Suppressor macrophage (primary cell): ENCODE measurements at regions not wholly inside any gene's neighbourhood (a gene's known extent, or its start where the extent isn't known, plus 50 kb on each side); places are given as distances from the start of the nearest gene placed in this dataset.
"Not testable (repeated sequence)": the region's sequence is repeated elsewhere in the genome, so short reads cannot be mapped to it uniquely, and the experiment has no call there.

Source experiments
- DNase-seq, 4 experiments: peaks; one replicate each; pipeline ENCODE4 v3.0.0-alpha.2; 2020 to 2022

DNA sequence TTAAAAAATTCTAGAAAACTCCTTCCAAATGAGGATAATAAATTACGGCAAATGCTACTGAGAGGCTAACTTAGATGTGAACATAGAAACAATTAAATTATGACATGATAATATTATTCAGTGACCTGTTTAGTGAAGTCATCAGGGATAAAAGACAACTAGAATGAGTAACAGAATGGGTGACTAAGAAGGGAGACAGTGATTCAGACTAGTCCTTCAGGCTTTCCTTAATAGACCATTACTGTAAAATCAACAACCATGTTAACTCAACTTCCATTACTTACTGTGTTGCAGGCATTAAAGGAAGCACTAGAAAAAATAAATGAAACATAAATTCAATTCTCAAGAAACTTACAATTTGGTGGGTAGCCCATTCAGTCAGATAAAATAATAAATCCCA lies 543.9 kb upstream of the LRFN5 start:
- no peak for DNase-seq

DNA sequence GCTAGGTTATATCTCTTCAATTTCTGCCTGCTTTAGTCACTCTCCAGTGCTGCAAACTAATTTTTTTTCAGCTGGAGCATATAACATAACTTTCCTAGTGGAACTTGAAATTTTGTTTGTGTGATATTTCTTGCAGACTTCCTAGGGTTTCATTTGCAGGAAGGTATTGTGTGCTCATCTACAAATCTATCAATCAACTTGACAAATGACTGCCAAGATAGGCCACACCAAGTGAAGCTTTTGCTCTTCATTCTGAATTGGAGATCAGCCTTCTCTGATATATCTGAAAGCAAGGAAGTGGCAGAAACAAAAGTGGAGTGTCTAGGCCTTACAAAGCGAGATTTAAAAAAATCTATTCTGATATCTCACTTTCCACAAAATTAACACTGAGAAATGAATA lies 551.1 kb upstream of the LRFN5 start:
- DNase-seq = no peak

DNA sequence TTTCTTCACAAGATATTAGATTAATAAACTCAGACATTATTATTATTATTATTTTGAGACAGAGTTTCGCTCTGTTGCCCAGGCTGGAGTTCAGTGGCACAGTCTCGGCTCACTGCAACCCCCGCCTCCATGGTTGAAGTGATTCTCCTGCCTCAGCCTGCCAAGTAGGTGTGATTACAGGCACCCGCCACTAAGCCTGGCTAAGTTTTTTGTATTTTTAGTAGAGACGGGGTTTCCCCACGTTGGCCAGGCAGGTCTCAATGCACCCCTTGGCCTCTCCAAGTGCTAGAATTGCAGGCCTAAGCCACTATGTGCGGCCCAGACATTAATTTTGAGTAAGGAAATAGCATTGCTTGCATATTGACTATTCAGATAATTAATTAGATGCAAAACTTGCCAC lies 554.9 kb upstream of the LRFN5 start:
- no peak for DNase-seq

DNA sequence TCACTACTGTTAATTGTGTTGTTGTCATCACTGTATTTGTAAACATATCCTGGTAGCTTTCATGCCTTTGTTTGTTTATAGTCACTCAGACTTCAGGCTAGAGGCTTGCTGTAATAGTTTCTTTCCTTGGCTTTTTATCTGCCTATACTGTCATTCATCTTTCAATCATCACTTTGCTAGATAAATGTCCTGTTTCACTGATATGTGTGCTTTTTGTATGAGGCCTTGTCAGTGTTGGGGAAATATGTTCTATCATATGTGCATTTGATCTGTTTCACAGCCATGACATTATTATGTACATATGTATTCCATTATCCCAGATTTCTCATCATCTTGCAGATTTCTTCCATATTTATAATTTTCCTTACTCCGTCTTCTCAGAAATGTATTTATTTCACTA lies 558.9 kb upstream of the LRFN5 start:
- DNase-seq = no peak

DNA sequence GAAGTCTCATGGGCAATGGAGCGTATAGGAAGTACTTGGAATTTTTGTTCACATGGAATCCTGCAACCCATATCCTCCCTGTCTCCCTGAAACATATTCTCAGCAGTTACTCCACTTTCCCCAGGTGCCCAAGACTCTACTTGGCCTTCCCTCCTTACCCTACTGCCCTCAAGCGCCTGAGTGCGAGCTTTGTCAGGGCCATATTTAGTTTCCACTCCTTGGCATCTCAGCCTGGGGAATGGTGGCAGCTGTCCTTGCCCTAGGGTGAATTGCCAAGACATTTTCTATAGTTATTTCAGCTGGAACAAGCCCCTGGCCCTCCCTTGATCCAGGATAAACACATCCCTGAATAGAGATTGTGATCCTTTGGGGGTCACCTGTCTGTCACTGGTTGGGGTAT lies 569.3 kb upstream of the LRFN5 start:
- no peak for DNase-seq

DNA sequence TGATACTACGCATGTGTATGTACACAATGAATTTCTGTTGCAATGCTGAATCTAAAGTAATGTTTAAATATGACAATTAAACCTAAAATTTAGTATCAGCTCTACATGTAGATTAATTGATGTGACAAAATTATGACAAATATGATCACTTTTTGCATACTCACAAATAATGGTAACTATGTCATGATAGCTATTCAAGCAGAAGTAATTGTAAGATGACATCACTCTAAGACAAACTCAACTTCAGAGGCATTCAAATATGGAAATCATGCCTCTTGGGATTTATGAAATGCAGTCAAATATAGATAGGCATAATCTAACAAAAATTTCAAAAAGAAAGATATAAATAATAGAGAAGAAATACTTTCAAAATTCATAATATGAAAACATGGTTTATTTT lies 571.7 kb upstream of the LRFN5 start:
- DNase-seq = no peak

DNA sequence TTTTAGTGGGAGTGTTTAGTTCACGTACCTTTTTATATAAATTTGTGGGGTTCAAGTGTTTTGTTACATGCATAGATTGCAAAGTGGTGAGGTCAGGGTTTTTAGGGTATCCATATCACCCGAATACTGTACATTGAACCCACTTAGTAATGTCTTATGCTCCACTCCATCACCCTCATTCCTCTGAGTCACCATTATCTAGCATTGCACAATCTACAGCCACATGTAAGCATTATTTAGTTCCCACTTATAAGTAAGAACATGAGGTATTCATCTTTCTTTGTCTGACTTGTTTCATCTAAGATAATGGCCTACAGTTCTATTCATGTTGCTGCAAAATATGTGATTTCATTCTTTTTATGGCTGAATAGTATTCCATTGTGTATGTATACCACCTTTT lies 583.7 kb upstream of the LRFN5 start:
- no peak for DNase-seq

DNA sequence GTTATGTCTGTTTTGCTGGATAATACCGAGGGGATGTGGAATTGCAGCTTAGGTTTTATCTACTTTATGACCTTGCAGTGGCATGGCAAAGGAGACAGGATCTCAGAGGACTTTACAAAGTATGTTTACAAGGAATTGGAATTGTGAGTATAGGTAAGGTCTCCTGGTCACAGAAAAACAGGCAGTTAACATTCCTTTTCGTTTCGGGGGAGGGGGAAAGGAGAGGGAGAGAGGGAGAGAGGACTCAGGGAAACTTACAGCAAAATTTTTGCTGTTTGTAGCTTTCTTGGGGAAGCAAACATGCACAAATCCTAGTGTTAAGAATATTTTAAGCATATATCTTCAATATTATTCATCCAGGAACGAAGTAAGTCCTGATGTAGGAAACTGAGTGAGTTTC lies 590.5 kb upstream of the LRFN5 start:
- no peak for DNase-seq

DNA sequence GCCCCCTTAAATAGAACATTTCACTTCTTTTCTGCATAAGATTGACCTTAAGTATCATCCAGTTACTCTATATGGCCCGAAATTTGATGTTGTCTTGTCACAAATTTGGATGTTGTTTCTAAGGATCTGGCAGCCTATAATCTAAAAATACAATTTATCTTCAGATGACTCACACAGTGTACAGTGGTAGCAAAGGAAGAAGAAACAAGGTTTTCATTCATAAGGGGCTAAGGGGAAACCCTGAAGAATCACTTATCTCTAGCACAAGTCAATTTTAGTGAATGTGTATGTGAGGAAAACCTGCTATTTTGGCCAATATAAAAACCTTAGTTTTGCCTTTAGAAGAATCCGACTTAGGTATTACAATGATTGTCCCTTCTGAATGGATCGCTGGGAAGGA lies 606.3 kb upstream of the LRFN5 start:
- no peak for DNase-seq

DNA sequence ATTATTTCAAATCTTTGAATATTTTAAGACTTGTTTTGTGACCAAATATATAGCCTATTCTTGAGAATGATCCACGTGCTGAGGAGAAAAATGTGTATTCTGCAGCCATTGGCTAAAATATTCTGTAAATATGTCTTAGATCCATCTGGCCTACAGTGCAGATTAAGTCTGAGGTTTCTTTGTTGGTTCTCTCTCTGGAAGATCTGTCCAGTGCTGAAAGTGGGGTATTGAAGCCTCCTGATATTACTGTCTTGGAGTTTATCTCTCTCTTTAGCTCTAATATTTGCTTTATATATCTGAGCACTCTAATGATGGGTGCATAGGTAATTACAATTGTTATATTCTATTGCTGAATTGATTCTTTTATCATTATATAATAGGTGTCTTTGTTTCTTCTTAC lies 617.4 kb upstream of the LRFN5 start:
- DNase-seq = no peak

DNA sequence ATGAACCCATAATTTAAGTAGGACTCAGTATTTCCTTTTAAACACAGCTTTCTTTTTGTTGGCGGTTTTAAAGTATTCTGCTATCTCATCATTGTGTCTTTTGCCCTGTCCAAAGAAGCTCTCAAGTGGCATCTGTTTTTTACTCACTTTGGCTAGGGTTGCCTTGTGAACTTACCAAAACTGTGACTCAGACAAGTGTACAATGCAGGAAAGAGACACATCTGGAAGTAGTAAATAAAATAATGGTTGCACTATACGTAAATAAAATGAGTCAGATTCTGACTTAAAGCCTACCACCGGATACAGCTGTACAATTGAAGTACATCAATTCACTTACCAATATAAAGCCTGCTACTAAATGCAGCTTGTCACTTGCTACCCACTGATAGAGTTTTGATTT lies 619.2 kb upstream of the LRFN5 start:
- no peak for DNase-seq

DNA sequence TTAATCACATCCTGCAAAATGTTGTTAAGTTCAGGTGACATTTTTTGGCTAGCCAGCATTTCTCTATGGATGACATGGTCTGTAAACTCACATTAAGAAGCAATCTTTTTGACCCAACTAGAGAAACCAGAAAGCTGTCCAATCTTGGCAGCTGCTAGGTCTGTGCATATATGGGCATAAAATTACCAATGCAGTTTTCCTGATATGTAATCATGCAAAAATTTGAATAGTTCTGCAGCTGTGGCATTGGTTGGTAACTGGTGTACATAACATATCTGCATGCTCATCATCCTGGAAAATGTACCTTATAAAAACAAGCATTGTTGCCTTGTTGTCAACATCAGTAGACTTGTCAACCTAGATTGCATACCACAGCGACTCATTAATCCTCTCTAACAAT lies 620.0 kb upstream of the LRFN5 start:
- DNase-seq = no peak

DNA sequence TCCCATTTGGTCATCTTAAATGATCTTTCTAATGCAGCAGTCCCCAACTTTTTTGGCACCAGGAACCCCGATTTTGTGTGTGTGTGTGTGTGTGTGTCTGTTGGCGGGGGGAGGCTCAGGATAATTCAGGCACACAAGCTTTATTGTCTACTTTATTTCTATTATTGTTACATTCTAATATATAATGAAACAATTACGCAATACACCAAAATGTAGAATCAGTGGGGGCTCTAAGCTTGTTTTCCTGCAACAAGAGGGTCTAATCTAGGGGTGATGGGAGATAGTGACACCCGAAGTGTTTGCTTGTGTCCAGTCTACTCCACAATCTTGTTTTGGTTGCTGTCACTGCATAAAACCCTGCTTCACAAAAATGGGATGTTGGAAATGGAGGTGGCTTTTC lies 621.1 kb upstream of the LRFN5 start:
- DNase-seq = no peak

DNA sequence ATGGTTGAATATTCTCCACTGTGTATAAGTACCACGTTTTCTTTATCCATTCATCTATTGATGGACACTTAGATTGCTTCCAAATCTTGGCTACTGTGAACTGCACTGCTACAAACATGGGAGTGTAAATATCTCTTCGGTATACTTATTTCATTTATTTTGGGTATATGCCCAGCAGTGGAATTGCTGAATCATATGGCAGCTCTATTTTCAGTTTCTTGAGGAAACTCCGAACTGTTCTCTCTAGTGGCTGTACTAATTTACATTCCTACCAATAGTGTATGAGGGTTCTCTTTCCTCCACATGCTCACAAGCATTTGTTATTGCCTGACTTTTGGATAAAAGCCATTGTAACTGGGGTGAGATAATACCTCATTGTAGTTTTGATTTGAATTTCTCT lies 623.1 kb upstream of the LRFN5 start:
- no peak for DNase-seq

DNA sequence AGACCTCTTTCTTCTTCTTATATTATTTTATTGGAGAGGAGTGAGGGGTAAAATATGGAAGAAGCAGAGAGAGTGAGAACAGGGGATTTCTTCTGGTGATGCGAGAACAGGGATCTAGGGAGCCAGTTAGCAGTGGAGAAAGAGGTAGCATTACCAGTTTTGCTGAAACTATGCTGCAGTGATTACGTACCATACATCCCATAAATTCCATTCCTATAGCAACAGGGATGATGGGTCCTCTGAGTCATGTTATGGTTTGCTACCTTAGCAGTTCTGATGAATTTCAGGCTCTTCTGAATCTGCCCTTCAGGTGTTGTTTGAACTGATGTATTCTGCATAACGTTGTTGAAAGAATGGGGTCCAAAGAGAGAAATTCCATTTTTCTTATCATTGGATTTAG lies 625.4 kb upstream of the LRFN5 start:
- DNase-seq = no peak

DNA sequence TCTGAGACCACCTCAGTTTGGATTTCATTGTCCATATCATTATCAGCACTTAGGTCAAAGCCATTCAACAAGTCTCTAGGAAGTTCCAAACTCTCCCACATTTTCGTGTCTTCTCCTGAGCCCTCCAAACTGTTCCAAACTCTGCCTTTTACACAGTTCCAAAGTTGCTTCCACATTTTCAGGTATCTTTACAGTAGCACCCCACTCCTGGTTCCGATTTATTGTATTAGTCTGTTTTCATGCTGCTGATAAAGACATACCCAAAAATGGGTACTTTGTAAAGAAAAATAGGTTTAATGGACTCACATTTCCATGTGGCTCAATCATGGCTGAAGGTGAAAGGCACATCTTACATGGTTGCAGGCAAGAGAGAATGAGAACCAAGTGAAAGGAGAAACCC lies 646.4 kb upstream of the LRFN5 start:
- not testable (repeated sequence) for DNase-seq

DNA sequence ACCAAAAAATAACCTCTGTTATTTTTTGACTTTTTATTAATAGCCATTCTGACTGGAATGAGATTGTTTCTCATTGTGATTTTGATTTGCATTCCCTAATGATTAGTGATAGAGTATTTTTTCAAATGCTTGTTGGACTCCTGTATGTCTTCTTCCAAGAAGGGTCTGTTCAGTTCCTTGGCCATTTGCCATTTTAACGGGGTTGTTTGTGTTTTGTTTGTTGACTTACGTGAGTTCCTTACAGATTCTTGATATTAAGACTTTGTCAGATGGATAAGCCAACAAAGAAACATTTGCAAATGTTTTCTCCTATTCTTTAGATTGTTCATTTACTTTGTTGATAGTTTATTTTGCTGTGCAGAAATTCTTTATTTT lies 651.6 kb upstream of the LRFN5 start:
- DNase-seq = no peak

DNA sequence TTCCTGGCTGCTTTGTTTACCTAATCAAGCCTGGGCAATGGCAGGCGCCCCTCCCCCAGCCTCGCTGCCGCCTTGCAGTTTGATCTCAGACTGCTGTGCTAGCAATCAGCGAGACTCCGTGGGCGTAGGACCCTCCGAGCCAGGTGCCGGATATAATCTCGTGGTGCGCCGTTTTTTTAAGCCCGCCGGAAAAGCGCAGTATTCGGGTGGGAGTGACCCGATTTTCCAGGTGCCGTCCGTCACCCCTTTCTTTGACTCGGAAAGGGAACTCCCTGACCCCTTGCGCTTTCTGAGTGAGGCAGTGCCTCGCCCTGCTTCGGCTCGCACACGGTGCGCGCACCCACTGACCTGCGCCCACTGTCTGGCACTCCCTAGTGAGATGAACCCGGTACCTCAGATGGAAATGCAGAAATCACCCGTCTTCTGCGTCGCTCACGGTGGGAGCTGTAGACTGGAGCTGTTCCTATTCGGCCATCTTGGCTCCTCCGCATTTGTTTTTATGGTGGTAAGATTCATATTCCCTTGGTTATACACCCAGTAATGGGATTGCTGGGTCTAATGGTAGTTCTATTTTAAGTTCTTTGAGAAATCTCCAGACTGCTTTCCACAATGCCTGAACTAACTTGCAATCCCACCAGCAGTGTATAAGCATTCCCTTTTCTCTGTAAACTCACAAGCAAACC lies 652.1 kb upstream of the LRFN5 start:
- DNase-seq = not testable (repeated sequence)

DNA sequence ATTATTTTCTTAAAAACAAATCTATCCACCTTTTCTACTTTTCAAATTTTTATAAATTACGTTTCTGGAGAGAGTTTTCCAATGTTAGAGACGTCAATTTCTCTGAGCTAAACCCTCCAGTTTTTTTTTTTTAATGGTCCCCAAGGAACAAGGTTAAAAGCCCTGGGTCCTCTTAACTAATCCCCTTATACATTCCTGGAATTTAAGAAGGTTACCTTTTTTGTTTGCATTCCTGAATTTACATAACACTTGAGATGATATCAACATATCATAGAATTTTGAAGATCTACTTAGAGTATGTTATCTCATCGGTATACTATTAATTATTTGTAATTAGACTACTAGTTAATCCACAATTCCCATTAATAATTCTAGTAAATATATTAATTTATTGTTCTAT lies 662.2 kb upstream of the LRFN5 start:
- no peak for DNase-seq

DNA sequence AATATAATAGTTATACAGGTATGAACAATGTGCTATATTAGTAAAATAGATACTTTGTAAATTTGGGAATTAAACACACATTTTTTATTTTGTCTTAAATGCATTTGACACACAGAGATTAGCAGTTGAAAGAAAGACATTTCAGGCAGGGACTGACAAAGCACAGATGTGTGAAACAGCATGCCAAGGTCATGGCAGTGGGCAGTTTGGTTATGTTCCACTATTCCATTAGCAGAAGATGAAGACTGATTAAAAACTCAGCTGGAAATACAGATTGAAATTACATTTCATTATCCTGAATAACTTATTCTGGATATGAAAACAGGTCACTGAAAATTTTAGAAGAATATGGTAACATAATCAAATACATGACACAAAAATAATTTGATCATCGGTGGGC lies 669.8 kb upstream of the LRFN5 start:
- no peak for DNase-seq

DNA sequence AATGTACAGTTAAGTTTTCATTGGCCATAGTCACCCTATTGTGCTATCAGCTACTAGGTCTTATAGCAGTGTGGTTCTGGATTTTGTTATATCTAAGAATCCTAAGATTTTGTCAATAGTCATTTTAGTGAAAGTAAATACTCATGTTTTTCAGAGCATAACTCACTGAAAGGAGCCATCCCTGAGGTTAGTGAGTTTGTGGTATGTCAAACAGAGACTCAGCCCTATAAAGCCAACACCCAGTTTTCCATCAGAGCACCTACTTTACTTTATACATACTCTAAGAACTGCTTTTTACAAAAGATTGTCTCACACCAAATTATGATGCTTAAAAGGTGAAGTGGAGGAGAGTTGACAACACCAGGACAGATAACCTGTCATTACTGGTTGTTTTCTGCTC lies 686.3 kb upstream of the LRFN5 start:
- no peak for DNase-seq

DNA sequence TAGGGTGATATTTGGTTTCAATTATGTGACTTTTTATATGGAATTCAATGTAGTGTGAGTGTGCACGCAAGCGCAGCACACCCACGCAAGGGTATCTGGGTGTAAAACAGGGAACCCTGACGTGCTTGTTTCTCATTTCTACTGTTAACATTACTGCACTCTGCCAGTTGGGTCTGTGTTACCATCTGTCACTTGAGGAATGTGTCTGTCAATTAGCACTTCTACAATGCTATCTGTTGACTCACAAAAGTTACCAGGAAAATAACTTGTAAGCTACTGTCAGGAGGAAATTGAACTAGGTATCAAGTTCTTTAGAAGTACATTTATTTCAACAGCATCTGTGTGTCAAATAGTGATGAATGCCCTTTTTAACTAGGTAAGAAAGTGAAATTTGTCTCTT lies 695.5 kb upstream of the LRFN5 start:
- DNase-seq = no peak

DNA sequence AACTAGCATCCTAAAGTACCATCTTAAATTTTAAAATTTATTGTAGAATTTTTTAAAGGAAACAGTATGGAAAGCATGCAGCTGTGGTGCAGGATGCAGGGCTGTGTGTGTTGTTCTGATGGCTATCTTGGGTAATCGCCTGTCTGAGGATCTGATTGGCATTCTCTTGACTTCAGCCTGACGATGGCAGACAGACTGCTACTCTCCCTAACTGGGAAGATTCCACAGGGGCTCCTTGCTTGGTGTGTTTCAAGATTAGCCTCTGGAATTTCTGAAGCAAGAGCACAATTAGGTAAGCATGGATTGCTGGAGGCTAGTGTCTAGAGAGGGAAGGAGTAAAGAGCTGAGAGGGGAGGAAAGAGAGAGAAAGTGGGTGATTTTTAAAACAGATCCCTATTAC lies 696.8 kb upstream of the LRFN5 start:
- DNase-seq = no peak

DNA sequence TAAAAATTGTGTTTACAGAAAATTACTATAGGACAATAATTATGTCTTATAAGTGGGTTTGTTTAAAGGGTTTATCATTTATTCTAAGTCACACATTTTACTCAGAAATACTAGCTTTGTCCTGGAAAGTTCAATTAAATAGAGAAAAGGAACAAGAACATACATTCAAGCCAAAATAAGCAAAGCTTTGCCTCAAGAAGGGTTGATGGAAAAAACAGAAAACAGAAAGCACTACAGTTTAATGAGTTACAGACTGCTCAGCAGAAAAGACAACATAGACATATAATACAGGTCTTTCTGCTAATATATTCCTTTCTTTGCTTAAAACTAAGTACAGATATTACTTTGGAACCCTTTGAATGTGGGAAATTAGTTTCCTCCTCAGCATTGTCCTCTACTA lies 703.0 kb upstream of the LRFN5 start:
- DNase-seq = no peak

DNA sequence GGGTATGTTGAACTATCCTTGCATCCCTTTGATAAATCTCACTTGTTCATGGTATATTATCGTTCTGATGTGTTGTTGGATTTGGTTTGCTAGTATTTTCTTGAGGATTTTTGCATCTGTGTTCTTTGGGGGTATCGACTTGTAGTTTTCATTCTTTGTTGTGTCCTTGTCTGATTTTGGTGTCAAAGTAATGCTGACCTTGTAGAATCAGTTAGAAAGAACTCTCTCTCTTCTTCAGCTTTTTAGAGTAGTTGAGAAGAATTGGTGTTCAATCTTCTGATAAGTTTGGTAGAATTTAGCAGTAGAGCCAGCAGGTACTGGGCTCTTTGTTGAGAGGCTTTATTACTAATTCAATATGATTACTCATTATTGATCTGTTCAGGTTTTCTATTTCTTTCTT lies 707.2 kb upstream of the LRFN5 start:
- DNase-seq = no peak

DNA sequence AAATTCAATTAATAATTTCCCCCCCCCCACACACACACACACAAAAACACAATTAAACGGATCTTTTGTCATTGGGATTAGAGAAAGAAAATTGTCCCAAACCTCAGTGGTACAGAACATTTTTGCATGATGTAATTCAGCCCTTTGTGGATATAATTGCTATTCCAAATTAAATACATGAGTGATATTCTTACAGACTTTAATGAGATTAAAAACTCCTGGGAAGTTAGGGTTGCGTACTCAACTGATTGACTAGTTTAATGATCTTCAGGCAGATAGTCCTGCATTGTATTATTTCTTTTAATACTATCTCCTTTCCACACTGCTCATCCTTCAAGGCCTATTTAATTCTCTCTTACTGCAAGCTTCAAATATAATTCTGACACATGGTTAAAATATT lies 711.8 kb upstream of the LRFN5 start:
- DNase-seq = no peak
